Retina (tissue), 1 donor: ENCODE measurements at regions not wholly inside any gene's neighbourhood (a gene's known extent, or its start where the extent isn't known, plus 50 kb on each side); places are given as distances from the start of the nearest gene placed in this dataset.
"Not testable (repeated sequence)": the region's sequence is repeated elsewhere in the genome, so short reads cannot be mapped to it uniquely, and the experiment has no call there.

ENCODE experiments used
- DNase-seq: peaks from one replicate; pipeline ENCODE4 v3.0.0-alpha.2; 2016

DNA sequence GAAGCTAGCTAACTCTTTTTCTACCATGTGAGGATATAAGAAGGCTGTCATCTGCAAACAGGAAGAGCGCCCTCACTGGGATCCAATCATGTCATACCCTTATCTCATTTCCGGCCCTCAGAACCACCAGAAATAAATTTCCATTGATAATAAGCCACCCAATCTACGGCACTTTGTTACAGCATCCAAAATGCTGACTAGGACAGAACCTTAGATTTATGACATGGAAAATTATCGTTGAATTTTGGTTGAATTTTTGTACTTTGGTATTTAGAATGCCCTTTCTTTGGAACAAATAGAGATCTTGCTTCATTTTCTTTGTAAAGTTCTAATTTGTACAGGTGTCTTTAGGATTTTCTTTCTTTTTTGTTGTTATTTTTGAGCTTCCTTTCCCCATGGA lies 53.3 kb upstream of the CYLC2 start:
- DNase-seq, result no peak

DNA sequence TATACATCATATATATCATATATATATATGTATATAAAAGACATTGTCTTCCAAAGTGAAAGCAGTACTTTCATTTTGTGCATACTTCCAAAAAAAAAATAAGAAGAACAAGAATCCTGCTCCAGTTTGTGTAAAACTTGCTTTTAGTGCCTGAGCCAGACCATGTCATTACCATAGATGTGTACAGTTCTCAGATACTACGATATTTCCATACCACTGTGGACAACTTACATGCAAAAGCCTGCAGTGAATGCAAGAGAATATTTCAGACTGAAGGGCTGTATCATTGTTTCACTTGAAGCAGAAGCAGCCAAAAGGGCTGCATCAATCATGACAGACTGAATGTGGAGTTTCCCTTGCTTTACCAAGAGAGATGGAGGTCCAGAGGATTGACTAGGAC lies 72.6 kb upstream of the CYLC2 start:
- DNase-seq, result peak; percentile 5

DNA sequence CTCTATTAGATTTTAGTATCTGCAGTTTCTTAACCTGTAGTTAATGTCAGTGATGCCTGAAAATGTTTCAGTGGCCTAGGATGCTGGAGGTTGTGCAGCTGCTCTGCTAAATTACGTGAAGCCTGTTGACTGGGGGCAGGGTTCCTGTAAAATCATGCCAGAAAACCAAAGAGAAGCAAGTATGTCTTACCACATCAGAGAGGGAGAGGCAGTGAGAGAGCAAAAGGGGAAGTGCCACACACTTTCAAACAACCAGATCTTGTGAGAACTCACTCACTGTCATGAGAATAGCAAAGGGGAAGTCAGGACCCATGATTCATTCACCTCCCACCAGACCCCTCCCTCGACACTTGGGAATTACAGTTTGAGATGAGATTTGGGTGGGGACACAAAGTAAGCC lies 83.9 kb upstream of the CYLC2 start:
- DNase-seq, result no peak

DNA sequence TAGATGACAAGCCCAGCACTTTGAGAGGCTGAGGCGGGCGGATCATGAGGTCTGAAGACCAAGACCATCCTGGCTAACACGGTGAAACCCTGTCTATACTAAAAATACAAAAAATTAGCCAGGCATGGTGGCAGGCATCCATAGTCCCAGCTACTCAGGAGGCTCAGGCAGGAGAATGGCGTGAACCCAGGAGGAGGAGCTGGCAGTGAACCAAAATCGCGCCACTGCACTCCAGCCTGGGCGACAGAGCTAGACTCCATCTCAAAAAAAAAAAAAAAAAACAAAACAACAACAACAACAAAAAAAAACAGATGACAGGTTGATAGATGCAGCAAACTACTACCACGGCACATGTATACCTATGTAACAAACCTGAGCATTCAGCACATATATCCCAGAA lies 89.3 kb upstream of the CYLC2 start:
- DNase-seq, result not testable (repeated sequence)

DNA sequence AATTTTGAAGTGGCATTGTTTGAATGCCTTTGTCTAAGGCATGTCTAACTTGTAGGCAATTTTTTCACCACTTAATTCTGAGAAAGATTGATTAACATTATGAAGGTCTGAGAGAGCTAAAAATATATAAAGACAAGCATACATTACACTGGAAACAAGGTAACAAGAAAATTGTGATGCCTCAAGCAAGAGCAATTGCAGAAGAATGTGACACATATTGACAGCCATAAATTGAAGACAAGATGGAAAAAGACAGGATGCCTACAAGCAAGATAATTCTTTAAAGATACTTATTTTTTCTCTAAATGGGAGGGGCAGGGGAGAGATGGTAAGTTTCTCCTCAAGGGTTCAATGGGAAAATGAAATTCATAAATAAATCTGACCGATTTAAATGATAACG lies 103.1 kb upstream of the CYLC2 start:
- no peak for DNase-seq

DNA sequence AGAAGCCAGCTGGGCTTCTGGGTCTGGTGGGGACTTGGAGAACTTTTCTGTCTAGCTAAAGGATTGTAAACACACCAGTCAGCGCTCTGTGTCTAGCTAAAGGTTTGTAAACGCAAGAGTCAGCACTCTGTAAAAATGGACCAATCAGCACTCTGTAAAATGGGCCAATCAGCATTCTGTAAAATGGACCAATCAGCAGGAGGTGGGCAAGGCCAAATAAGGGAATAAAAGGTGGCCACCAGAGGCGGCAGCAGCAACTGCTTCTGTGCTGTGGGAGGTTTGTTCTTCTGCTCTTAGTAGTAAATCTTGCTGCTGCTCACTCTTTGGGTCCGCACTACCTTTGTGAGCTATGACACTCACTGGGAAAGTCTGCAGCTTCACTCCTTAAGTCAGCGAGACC lies 106.4 kb upstream of the CYLC2 start:
- DNase-seq, result not testable (repeated sequence)

DNA sequence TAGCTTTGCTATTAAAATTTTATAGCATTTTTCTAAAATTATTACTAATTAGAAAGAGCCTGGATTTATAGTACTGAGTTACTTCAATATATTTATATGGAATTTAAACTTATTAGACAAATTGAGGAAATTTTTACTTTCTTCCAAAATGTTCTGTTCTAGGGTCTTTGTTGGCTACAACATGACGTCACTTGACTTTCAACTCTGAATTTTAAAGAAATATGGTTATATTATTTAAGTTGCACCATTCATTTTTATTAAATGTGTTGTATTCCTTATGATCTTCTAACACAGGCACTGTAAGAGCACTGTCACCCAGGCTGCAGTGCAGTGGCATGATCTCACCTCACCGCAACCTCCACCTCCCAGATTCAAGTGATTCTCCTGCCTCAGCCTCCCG lies 119.4 kb upstream of the CYLC2 start:
- DNase-seq, result no peak

DNA sequence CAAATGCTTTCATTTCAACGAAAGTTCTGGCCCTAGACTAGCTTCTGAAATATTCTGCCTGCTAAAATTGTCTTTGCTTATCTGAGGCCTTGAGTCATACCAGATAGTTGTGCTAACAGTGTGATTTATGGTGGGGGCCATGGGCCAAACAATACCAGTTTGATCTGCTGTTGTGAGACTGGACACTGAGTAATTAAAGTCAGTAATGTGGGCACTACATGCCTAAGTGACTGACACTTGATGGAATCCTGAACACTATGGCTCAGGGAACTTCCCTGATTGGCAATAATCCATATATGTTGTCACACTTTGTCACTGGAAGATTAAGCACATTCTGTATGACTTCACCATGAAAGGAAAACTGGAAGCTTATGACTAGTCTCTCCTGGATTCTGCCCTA lies 127.6 kb upstream of the CYLC2 start:
- no peak for DNase-seq

DNA sequence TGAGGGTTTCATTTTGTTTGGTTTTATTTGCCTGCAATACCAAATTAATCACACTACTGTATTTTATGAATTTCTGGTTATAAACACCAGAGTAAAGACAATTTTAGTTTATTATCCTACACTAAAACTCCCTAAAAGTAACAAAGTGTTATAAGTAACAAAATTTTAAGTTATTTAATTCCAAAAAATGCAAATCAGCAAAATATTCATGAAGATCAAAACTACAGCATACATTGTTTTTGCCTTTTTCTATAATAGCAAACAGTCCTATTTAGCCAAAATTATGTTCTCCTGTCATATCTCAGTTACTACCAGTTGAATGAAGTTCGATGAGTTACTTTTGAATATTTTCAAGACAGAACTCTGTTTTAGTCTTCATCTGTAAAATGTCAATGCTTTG lies 132.7 kb upstream of the CYLC2 start:
- DNase-seq, result no peak

DNA sequence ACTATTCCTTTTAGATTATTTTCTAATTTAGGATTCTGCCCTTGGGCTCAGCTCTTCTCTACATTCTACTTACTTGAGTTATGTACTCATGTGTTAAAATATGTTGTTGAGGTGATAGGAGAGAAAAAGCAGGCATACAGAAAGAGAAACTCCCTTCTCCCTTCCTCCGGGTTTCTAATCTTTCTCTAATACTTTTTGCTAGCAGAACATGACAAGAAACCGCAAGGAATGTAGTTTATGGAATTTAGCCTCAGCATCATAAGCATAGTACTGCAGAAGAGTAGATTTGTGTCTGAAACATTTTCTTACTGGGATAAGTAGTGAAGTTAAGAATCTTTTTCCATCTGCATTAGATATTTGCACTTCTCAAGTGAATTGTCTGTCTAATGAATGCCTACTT lies 139.5 kb upstream of the CYLC2 start:
- no peak for DNase-seq

DNA sequence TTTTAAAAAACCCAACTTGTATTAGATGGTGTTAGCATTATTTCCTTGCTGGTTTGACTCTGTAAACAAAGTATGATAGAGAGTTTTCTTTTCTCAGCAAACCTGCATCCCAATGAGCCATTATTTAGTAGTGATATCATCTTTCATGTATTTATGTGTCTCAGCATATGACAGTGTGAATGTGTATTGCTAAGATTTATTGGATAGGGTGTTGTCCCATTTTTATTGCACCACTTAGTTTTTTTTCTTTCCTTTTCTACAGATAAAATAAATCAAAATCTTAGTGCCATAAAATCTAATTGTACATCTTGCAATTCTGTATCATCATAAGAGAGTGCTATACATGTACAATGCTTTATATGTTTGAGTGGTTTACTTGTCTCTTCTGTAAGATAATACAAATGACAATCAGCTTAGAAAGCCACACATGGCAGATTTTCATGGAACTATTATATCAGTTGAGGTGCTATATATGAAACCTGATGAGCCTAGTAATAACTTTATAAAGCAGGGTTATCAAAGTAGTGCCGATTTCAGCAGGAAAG lies 149.2 kb upstream of the CYLC2 start:
- DNase-seq, result no peak

DNA sequence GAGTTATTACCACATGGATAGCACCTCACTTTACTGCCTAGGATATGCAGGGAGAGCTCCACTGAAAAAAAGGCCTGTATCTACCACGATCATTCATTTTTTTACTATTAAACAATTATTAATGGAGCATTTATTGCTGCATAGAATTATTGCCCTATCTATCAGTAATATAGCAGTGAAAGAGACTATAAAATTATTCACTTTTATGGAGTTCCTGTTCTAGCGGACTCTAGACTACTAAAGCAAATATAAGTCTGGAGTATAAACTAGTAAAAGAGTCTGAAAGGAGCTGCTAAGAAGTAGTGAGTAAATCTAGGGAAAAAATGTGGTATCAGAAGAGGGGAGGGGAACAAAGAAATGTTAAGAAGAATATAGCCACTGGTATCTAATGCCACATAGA lies 150.4 kb upstream of the CYLC2 start:
- no peak for DNase-seq

DNA sequence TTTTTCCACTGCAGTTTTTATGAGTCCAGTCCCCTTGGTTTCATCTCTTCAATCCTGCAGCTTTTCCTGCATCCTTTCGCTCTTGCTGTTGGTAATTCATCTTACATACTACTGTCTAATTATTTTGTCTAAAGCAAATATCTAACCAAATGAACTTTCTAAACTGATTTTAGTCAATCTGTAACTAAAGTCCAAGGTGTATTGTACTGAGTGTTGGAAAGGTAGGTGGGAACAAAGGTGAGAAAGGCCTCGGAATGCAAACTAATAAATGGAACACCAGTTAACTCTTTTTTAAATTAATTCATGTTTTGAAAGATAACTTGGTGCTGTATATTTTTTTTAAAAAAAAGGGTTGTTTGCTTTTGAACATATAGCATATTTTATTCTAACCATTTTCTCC lies 152.7 kb upstream of the CYLC2 start:
- DNase-seq, result no peak

DNA sequence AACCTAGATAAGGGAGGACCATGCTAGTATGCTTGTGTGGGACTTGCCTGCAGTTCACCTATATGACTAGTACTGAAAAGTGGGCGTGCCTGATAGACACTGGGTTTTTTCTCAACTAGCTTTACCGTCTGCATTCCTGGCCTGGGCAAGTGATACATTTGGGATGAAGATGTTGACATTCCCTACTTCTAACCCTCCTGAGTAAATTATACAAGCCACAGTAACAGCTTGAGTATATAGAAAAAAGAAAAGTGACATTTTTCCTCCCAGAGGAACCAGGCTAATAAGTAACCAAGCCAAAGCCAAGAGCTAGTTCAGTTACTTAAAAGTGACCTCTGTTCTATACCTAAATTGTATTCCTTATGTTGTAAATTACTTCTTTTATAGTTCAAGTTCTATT lies 153.8 kb upstream of the CYLC2 start:
- no peak for DNase-seq

DNA sequence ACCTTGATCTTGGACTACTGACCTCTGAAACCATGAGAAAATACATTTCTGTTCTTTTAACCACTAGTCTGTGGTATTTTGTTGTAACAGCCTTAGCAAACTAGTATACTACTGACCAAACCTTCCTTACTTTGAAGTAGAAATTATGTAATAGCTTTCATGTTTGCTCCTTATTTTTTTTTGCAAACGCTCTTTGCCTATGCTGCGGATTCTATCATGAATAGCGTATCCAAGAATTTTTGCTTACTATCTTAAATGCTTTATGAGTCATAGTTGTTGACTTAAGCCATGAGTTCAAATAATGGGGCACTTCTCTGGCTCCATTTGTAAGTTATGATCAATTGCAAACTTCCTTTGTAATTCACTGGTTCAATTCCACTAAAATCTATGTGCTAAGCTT lies 154.8 kb upstream of the CYLC2 start:
- DNase-seq, result no peak

DNA sequence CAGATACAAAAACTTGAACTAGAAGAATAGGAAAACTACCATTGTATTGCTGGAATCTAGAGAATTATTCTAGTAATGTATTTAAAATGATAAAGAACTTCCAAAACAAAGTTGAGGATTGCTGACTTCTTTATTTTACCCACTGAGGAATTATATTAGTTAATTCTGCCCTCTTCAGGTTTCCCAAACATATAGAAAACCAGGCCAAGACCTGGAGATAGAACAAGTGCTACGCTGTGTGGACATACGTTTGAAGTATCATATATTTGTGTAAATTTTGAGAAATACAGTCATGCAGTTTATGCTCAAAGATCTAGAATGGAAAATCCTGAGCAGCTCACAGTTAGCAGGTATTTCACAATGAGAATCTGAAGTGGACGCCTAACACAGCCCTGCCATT lies 162.3 kb upstream of the CYLC2 start:
- DNase-seq, result no peak

DNA sequence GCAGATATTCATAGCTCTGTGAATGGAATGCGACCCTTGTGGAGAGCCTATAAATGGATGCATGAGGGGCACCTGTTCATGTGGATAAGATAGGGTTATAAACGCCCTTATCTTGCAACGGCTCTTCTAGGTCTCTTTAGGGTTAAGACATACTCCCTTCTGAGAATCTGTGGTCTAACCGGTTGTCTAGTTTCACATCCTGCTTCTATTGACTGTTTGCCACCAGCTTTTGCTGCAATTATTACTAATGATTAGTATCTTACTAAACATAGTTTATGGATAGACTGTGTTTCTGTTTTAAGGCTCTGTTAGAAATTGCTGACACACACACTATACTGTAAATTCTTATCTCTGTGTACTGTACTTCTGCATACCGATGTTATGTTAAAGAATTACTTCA lies 198.9 kb upstream of the CYLC2 start:
- DNase-seq, result no peak

DNA sequence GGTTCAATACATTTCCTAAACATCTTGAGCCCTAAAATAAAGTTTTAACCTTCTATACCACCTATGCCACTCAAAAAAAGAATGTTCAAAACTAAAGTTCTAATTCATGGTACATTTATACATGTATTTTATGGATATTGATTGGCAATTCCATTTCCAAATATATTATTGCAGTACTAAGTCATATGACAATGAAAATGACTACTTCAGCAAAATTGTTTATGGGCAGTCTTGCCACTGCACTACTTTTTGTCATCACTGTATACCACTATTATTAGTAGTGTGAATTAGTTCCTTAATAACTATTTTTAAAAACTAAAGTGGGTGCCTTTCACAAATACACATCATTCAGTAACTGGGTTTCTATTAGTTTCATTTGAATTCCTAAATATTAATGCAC lies 199.6 kb upstream of the CYLC2 start:
- DNase-seq, result no peak

DNA sequence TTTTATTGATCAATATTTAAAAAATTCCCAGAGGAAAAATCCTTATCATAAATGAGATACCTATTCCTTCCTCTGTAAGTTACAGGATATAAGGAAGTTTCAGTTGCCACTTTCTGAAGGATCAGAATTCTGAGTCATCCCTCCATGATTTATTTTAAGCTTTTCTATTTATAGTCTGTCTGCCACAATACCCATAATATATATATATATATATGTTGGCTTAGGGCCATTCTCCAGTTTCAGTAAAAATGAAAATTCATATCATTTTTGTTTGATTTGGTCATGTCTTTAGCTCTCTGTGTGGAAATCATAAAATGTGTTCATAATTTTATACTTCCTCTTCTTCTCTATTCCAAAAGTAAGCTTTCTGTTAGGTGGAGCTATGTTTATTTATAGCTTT lies 215.8 kb upstream of the CYLC2 start:
- DNase-seq, result no peak

DNA sequence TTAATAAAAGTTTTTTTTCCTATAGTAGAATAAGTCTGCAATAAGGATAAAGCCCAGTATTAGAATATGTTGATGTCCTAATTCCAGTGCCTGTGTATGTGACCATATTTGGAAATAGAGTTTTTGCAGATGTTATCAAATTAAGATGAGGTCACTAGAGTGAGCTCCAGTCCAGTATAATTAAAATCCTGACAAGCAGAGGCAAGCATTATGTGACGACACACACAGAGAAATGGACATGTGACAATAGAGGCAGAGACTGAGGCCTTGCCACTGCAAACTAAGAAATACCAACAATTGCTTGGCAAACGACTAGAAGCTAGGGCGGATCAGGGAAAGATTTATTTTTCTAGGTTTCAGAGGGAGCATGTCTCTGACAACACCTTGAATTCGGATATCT lies 216.4 kb upstream of the CYLC2 start:
- DNase-seq, result no peak

DNA sequence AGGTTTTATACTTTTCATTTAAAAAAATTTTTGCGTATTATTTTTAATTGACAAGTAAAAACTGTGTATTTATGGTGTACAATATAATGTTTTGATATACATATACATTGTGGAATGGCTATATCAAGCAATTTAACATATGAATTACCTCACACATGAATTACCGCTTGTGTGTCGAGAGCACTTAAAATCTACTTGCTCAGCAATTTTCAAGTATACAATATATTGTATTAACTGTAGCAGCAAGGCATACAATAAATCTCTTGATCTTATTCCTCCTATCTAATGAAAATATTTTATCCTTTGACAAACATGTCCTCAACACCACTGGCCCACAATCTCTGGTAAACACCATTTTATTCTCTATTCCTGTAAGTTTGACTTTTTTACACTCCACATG lies 224.4 kb upstream of the CYLC2 start:
- DNase-seq, result no peak

DNA sequence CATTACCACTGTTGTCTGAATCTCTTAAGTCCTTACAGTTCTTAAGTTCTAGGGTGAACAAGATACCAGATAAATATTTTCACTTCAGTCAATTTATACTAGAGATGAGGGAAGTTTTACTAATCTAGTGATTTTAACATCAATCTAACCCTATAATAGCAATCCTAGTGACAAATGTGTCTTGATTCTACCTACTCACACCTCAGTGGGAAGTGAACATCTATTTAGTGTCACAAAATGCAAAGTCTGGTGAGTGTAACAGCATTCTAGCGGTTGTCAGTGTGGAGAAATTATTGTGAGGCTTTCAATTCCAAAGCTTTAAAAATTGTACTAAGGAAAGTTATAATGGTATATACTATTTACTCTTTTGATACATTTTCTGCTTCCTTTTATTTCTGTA lies 225.8 kb upstream of the CYLC2 start:
- DNase-seq, result no peak

DNA sequence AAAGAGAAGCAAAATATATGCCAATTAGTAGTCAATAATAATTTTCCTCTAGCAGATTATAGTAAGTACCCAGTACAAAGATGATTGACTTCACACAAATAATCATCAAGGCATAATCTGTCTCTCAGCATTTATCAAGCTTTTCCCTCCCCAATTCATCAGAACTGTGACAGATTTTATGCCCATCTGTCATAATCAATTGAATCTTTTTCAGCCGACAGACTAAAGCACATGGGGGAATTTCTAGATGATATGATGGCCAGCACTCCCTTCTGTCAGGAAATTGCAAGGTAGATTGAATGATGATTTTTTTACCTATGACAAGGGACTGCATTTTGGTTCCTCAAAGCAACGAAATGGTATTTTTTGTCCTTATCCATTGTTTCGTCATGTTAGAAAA lies 227.1 kb upstream of the CYLC2 start:
- peak; percentile 30 for DNase-seq

DNA sequence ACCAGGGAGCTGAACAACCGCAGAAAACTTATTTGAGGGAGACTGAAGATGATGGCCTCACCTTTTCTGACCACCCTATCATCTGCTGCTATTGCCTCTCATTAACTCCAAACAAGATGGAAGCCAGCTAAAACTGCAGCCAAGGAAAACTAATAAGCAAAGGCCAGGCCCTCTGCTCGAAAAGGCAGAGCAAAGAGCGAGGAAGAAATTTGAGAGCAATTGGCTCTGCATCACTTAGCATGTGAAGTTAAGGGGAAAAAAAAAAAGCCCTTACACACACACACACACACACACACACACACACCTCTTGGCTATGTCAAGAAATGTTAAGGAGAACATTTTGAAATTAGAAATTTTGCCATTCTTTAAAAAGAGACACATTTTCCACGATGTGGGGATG lies 228.1 kb upstream of the CYLC2 start:
- DNase-seq, result peak; percentile 16

DNA sequence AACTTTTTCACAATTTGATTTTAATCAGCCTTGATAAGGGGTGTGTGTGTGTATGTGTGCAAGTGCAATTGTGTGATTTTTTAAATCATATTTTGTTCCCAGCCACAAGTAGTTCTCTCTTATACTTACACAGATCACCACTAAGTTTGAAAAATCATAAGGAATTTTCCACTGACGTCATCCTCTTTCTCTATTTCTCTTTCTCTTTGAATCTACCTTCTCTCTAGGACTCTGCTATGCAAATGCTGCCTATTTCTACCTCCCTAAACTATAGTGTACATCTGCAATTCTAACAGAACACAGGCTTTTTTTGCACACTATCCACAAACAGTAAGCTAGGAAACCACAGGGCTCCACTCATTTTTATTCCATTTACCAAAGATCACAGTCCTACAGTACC lies 254.6 kb upstream of the CYLC2 start:
- DNase-seq, result no peak

DNA sequence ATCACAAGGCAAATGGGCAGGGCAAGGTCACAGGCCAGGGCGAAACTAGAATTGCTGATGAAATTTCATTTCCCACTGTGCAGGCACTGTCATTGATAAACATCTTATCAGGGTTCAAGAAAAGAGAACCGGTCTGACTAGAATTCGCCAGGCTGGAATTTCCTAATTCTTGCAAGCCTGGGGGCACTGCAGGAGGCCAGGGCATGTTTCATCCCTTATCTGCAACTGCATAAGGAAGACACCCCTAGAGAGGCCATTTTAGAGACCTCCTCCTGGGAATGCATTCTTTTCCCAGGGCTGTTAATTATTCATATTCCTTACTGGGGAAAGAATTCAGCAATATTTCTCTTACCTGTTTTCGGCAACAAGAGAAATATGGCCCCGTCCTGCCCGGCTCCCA lies 266.2 kb upstream of the CYLC2 start:
- DNase-seq, result no peak
